ENCODE measurements at regions not wholly inside any gene's neighbourhood (a gene's known extent, or its start where the extent isn't known, plus 50 kb on each side); places are given as distances from the start of the nearest gene placed in this dataset.

- no peaks in the 10 kb centered on the region for H3K9me3 ChIP-seq (ENCODE audit: low read length)
- H3K27me3 ChIP-seq (ENCODE audit: low read length) = no peaks in the 10 kb centered on the region
- intact Hi-C loops (cut with micrococcal nuclease) = no loop called here
- no peaks in the 10 kb centered on the region for H3K9me2 ChIP-seq (replicated peaks; ENCODE audit: low read length)
- H3K4me3 ChIP-seq (ENCODE audit: low read length) = no peak overlapping the region
- no peak for TF ChIP-seq CTCF (conservative IDR thresholded peaks at IDR 0.05; ENCODE audit: low read depth, low read length)
- TF ChIP-seq EZH2phosphoT487 (IDR thresholded peaks at IDR 0.05; ENCODE audit: borderline replicate concordance, low read length) = no peak
- TF ChIP-seq EZH2 (IDR thresholded peaks at IDR 0.05; ENCODE audit: low read length, unreplicated experiment) = no peak
- no peak overlapping the region for H3K27ac ChIP-seq (ENCODE audit: low read length)
- BruUV-seq (replicated peaks) = no TSS peak
- no peaks in the 10 kb centered on the region for H4K20me1 ChIP-seq (ENCODE audit: low read length)
- H3K9ac ChIP-seq (ENCODE audit: low read length) = no peak overlapping the region
- no peak overlapping the region for H3K4me2 ChIP-seq (ENCODE audit: low read length)
- no peaks in the 10 kb centered on the region for H3K4me1 ChIP-seq (ENCODE audit: insufficient read depth, low read length)
- H3K36me3 ChIP-seq (ENCODE audit: low read depth, low read length) = no peaks in the 10 kb centered on the region
- no peak overlapping the region for H2AFZ ChIP-seq (ENCODE audit: low read length)
- no peaks in the 10 kb centered on the region for H3K79me2 ChIP-seq (ENCODE audit: low read length)
- ChIA-PET POLR2A (ENCODE audit: unreplicated experiment) (no interaction called here), CTCF (no interaction called here)
- ATAC-seq = no peak
- no peaks in the 10 kb centered on the region for H3F3A ChIP-seq (ENCODE audit: low read length, unreplicated experiment)
- DNase-seq = no peak
These were observed 1253.7 kb downstream of the LRFN5 start for GRCh38 chr14:42860371-42860770.

GRCh38 chr14:42856106-42856505 is 1249.4 kb downstream of the LRFN5 start:
- no peaks in the 10 kb centered on the region for H3K36me3 ChIP-seq (ENCODE audit: low read depth, low read length)
- intact Hi-C loops (cut with micrococcal nuclease) = no loop called here
- no peaks in the 10 kb centered on the region; the same call in 1 of the 2 replicates for H3K4me1 ChIP-seq (ENCODE audit: insufficient read depth, low read length)
- no peak for TF ChIP-seq CTCF (conservative IDR thresholded peaks at IDR 0.05; ENCODE audit: low read depth, low read length)
- no peak for TF ChIP-seq EZH2 (IDR thresholded peaks at IDR 0.05; ENCODE audit: low read length, unreplicated experiment)
- TF ChIP-seq EZH2phosphoT487 (IDR thresholded peaks at IDR 0.05; ENCODE audit: borderline replicate concordance, low read length) = no peak
- no peak overlapping the region for H3K27ac ChIP-seq (ENCODE audit: low read length)
- no peaks in the 10 kb centered on the region for H3K27me3 ChIP-seq (ENCODE audit: low read length)
- H3K9ac ChIP-seq (ENCODE audit: low read length) = no peak overlapping the region
- no peak for DNase-seq
- CTCF ChIA-PET = no interaction called here
- H3K4me2 ChIP-seq (ENCODE audit: low read length) = no peak overlapping the region
- H2AFZ ChIP-seq (ENCODE audit: low read length) = no peak overlapping the region
- H3F3A ChIP-seq (ENCODE audit: low read length, unreplicated experiment) = no peaks in the 10 kb centered on the region
- POLR2A ChIA-PET (ENCODE audit: unreplicated experiment) = no interaction called here
- H3K9me2 ChIP-seq (replicated peaks; ENCODE audit: low read length) = no peaks in the 10 kb centered on the region
- no peak overlapping the region for H3K4me3 ChIP-seq (ENCODE audit: low read length)
- no peaks in the 10 kb centered on the region for H4K20me1 ChIP-seq (ENCODE audit: low read length)
- H3K9me3 ChIP-seq (ENCODE audit: low read length) = no peaks in the 10 kb centered on the region
- no TSS peak for BruUV-seq (replicated peaks)
- ATAC-seq = no peak
- no peaks in the 10 kb centered on the region for H3K79me2 ChIP-seq (ENCODE audit: low read length)

- ATAC-seq (peak; percentile 31; the same call in 1 of the 2 replicates), DNase-seq (no peak)
- Histone ChIP-seq H3K4me3 (ENCODE audit: low read length) (0 out of 2 replicates have a peak overlapping the region, but pooled peaks have one; percentile 9), H3K9me2 (replicated peaks; ENCODE audit: low read length) (no peaks in the 10 kb centered on the region), H3K79me2 (ENCODE audit: low read length) (no peaks in the 10 kb centered on the region), H3K4me2 (ENCODE audit: low read length) (peak overlapping the region; percentile 42), H3K4me1 (ENCODE audit: insufficient read depth, low read length) (no peaks in the 10 kb centered on the region; the same call in 1 of the 2 replicates), H3K36me3 (ENCODE audit: low read depth, low read length) (no peaks in the 10 kb centered on the region), H4K20me1 (ENCODE audit: low read length) (no peaks in the 10 kb centered on the region), H3K9me3 (ENCODE audit: low read length) (no peaks in the 10 kb centered on the region), H3K9ac (ENCODE audit: low read length) (no peak overlapping the region), H3K27me3 (ENCODE audit: low read length) (no peaks in the 10 kb centered on the region), H3F3A (ENCODE audit: low read length, unreplicated experiment) (no peaks in the 10 kb centered on the region), H2AFZ (ENCODE audit: low read length) (peak overlapping the region; percentile 74), H3K27ac (ENCODE audit: low read length) (no peak overlapping the region)
- CTCF ChIA-PET = no interaction called here
- intact Hi-C loops (cut with micrococcal nuclease) = no loop called here
- TF ChIP-seq CTCF (conservative IDR thresholded peaks at IDR 0.05; ENCODE audit: low read depth, low read length) (no peak), EZH2 (IDR thresholded peaks at IDR 0.05; ENCODE audit: low read length, unreplicated experiment) (no peak), EZH2phosphoT487 (IDR thresholded peaks at IDR 0.05; ENCODE audit: borderline replicate concordance, low read length) (no peak)
- POLR2A ChIA-PET (ENCODE audit: unreplicated experiment) = no interaction called here
- no TSS peak for BruUV-seq (replicated peaks)
These were observed 1248.4 kb downstream of the LRFN5 start for GRCh38 chr14:42855085-42855484.

Data from PC-3 (cell line).